GM23338 (cell line): ENCODE measurements at regions not wholly inside any gene's neighbourhood (a gene's known extent, or its start where the extent isn't known, plus 50 kb on each side); places are given as distances from the start of the nearest gene placed in this dataset.
A peak's percentile ranks its signal among the peaks of the same experiment; 100 is the strongest.

Experiments
- ATAC-seq: fragments of 200-7000 bp; cut with Tn5 transposase; 3 replicates; pipeline ENCODE4 v1.9.1; 2020
- DNase-seq: peaks from one replicate; pipeline ENCODE4 v3.0.0-alpha.2; 2015; ENCODE audit warnings: low spot score
- H2AFZ ChIP-seq: fragments of 200-600 bp; sonication (generic); 2 replicates; pipeline ENCODE4 v1.8.0; 2016; ENCODE audit warnings: antibody characterized with exemption, mild to moderate bottlenecking, moderate library complexity
- H3F3A ChIP-seq: fragments of 200-600 bp; sonication (generic); replicated peaks from 2 replicates; pipeline ENCODE4 v1.8.0; 2017; ENCODE audit warnings: antibody characterized with exemption, mixed run types, low read depth
- H3K27ac ChIP-seq: fragments of 200-600 bp; sonication (generic); 2 replicates; pipeline ENCODE4 v1.6.1; 2016; ENCODE audit warnings: low read depth
- H3K27me3 ChIP-seq: fragments of 200-600 bp; sonication (generic); 2 replicates; pipeline ENCODE4 v1.8.0; 2016; ENCODE audit warnings: mild to moderate bottlenecking, mixed run types, moderate library complexity; ENCODE audit not compliant: insufficient read depth
- H3K36me3 ChIP-seq: fragments of 200-600 bp; sonication (generic); 2 replicates; pipeline ENCODE4 v1.8.0; 2016; ENCODE audit warnings: mild to moderate bottlenecking; ENCODE audit not compliant: insufficient read depth
- H3K4me1 ChIP-seq: fragments of 200-600 bp; sonication (generic); 2 replicates; pipeline ENCODE4 v1.8.0; 2016; ENCODE audit warnings: mild to moderate bottlenecking, moderate library complexity; ENCODE audit not compliant: insufficient read depth
- H3K4me2 ChIP-seq: fragments of 200-600 bp; sonication (generic); 2 replicates; pipeline ENCODE4 v1.7.1; 2017; ENCODE audit warnings: mixed run types
- H3K4me3 ChIP-seq: fragments of 200-600 bp; sonication (generic); 2 replicates; pipeline ENCODE4 v1.6.1; 2016; ENCODE audit warnings: mixed run types
- H3K79me2 ChIP-seq: fragments of 200-600 bp; sonication (generic); replicated peaks from 2 replicates; pipeline ENCODE4 v1.8.0; 2017; ENCODE audit warnings: mild to moderate bottlenecking; ENCODE audit not compliant: insufficient read depth
- H3K9me2 ChIP-seq: fragments of 200-600 bp; sonication (generic); 2 replicates; pipeline ENCODE4 v1.8.0; 2017; ENCODE audit not compliant: insufficient read depth
- H4K20me1 ChIP-seq: fragments of 200-600 bp; sonication (generic); replicated peaks from 2 replicates; pipeline ENCODE4 v1.8.0; 2017; ENCODE audit warnings: mild to moderate bottlenecking; ENCODE audit not compliant: insufficient read depth
- H3K27ac Mint-ChIP-seq: 2 replicates; pipeline ENCODE4 v1.8.0; 2020; ENCODE audit warnings: inconsistent platforms, mild to moderate bottlenecking, moderate library complexity, mixed read lengths
- H3K27me3 Mint-ChIP-seq: 3 replicates; pipeline ENCODE4 v1.8.0; 2022; ENCODE audit warnings: low read depth, mild to moderate bottlenecking, moderate library complexity, mixed read lengths, inconsistent platforms; ENCODE audit not compliant: insufficient read depth, poor library complexity
- H3K36me3 Mint-ChIP-seq: 3 replicates; pipeline ENCODE4 v1.8.0; 2021; ENCODE audit warnings: low read depth, mild to moderate bottlenecking, inconsistent platforms, moderate library complexity, mixed read lengths
- H3K4me1 Mint-ChIP-seq: 3 replicates; pipeline ENCODE4 v1.8.0; 2020; ENCODE audit warnings: mild to moderate bottlenecking, inconsistent platforms, mixed read lengths
- H3K4me3 Mint-ChIP-seq: 3 replicates; pipeline ENCODE4 v1.8.0; 2021; ENCODE audit warnings: moderate library complexity, mild to moderate bottlenecking, inconsistent platforms, mixed read lengths
- H3K9me3 Mint-ChIP-seq: 3 replicates; pipeline ENCODE4 v1.8.0; 2020; ENCODE audit warnings: moderate library complexity, mild to moderate bottlenecking, inconsistent platforms, mixed read lengths
- CREB1 ChIP-seq: fragments of 250-450 bp; sonication (Bioruptor Pico); IDR thresholded peaks from 2 replicates; pipeline ENCODE4 v1.5.0; 2020; ENCODE audit warnings: low read depth, mild to moderate bottlenecking, moderate library complexity
- CTCF ChIP-seq, 2 experiments: fragments of 200-600 bp in 1 of 2; sonication (generic) in 1 of 2; conservative IDR thresholded peaks; 2 replicates each; pipeline versions ENCODE4 v1.5.1 to v1.6.1; 2016 to 2017; ENCODE audit warnings: antibody characterized with exemption in 2 of 2, low read depth in 2 of 2, mild to moderate bottlenecking in 2 of 2, moderate library complexity in 1 of 2
- EZH2 ChIP-seq: fragments of 200-600 bp; sonication (generic); IDR thresholded peaks from one replicate; pipeline ENCODE4 v1.8.0; 2017; ENCODE audit warnings: antibody characterized with exemption, mild to moderate bottlenecking, low read depth; ENCODE audit not compliant: unreplicated experiment
- EZH2phosphoT487 ChIP-seq: fragments of 200-600 bp; sonication (generic); IDR thresholded peaks from one replicate; pipeline ENCODE4 v1.8.1; 2018; ENCODE audit warnings: antibody characterized with exemption; ENCODE audit not compliant: unreplicated experiment
- JUNB ChIP-seq: IDR thresholded peaks from one replicate; pipeline ENCODE4 v1.6.1; 2016; ENCODE audit warnings: antibody characterized with exemption; ENCODE audit not compliant: unreplicated experiment
- ZNF331 ChIP-seq: fragments of 250-450 bp; sonication (Bioruptor Pico); IDR thresholded peaks from 2 replicates; pipeline ENCODE4 v1.5.0; 2020; ENCODE audit warnings: low read depth, mild to moderate bottlenecking, moderate library complexity
- TF ChIP-seq, protein P1 (sequence below): IDR thresholded peaks from 2 replicates; pipeline ENCODE4 v1.6.1; 2016; ENCODE audit warnings: antibody characterized with exemption
- TF ChIP-seq, protein P2 (sequence below): fragments of 250-450 bp; sonication (Bioruptor Pico); IDR thresholded peaks from 2 replicates; pipeline ENCODE4 v1.5.0; 2020; ENCODE audit warnings: mild to moderate bottlenecking, moderate library complexity

GRCh38 chr18:51480407-51481261 is 283.2 kb upstream of the MEX3C start:
- Mint-ChIP-seq H3K4me3 (no peak overlapping the region), H3K36me3 (no peaks in the 10 kb centered on the region; the same call in 2 of the 3 replicates), H3K4me1 (peaks cover 13% of the 10 kb centered on the region), H3K27me3 (no peaks in the 10 kb centered on the region), H3K27ac (no peak overlapping the region), H3K9me3 (0 out of 3 replicates have a peak, but pooled peaks cover 8% of the 10 kb centered on the region)
- Histone ChIP-seq H3K36me3 (no peaks in the 10 kb centered on the region), H3K4me1 (no peaks in the 10 kb centered on the region), H3K79me2 (no peaks in the 10 kb centered on the region), H3K4me3 (no peak overlapping the region), H3K27me3 (no peaks in the 10 kb centered on the region), H2AFZ (no peak overlapping the region), H3F3A (no peaks in the 10 kb centered on the region), H4K20me1 (no peaks in the 10 kb centered on the region), H3K27ac (no peak overlapping the region), H3K9me2 (peaks cover 10% of the 10 kb centered on the region; the same call in 1 of the 2 replicates), H3K4me2 (no peak overlapping the region)
- ATAC-seq (no peak), DNase-seq (no peak)
- TF ChIP-seq, protein P1, sequence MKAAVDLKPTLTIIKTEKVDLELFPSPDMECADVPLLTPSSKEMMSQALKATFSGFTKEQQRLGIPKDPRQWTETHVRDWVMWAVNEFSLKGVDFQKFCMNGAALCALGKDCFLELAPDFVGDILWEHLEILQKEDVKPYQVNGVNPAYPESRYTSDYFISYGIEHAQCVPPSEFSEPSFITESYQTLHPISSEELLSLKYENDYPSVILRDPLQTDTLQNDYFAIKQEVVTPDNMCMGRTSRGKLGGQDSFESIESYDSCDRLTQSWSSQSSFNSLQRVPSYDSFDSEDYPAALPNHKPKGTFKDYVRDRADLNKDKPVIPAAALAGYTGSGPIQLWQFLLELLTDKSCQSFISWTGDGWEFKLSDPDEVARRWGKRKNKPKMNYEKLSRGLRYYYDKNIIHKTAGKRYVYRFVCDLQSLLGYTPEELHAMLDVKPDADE = no peak
- TF ChIP-seq EZH2phosphoT487 (no peak), JUNB (no peak)

GRCh38 chr18:51486735-51487366 is 289.4 kb upstream of the MEX3C start:
- no peak overlapping the region for H3K4me3 Mint-ChIP-seq
- TF ChIP-seq EZH2phosphoT487 (no peak), ZNF331 (no peak), EZH2 (no peak), CTCF (conservative IDR thresholded peaks at IDR 0.05; ENCODE audit: low read depth in 2 of 2) (no peak), CREB1 (no peak)
- TF ChIP-seq, protein P2, sequence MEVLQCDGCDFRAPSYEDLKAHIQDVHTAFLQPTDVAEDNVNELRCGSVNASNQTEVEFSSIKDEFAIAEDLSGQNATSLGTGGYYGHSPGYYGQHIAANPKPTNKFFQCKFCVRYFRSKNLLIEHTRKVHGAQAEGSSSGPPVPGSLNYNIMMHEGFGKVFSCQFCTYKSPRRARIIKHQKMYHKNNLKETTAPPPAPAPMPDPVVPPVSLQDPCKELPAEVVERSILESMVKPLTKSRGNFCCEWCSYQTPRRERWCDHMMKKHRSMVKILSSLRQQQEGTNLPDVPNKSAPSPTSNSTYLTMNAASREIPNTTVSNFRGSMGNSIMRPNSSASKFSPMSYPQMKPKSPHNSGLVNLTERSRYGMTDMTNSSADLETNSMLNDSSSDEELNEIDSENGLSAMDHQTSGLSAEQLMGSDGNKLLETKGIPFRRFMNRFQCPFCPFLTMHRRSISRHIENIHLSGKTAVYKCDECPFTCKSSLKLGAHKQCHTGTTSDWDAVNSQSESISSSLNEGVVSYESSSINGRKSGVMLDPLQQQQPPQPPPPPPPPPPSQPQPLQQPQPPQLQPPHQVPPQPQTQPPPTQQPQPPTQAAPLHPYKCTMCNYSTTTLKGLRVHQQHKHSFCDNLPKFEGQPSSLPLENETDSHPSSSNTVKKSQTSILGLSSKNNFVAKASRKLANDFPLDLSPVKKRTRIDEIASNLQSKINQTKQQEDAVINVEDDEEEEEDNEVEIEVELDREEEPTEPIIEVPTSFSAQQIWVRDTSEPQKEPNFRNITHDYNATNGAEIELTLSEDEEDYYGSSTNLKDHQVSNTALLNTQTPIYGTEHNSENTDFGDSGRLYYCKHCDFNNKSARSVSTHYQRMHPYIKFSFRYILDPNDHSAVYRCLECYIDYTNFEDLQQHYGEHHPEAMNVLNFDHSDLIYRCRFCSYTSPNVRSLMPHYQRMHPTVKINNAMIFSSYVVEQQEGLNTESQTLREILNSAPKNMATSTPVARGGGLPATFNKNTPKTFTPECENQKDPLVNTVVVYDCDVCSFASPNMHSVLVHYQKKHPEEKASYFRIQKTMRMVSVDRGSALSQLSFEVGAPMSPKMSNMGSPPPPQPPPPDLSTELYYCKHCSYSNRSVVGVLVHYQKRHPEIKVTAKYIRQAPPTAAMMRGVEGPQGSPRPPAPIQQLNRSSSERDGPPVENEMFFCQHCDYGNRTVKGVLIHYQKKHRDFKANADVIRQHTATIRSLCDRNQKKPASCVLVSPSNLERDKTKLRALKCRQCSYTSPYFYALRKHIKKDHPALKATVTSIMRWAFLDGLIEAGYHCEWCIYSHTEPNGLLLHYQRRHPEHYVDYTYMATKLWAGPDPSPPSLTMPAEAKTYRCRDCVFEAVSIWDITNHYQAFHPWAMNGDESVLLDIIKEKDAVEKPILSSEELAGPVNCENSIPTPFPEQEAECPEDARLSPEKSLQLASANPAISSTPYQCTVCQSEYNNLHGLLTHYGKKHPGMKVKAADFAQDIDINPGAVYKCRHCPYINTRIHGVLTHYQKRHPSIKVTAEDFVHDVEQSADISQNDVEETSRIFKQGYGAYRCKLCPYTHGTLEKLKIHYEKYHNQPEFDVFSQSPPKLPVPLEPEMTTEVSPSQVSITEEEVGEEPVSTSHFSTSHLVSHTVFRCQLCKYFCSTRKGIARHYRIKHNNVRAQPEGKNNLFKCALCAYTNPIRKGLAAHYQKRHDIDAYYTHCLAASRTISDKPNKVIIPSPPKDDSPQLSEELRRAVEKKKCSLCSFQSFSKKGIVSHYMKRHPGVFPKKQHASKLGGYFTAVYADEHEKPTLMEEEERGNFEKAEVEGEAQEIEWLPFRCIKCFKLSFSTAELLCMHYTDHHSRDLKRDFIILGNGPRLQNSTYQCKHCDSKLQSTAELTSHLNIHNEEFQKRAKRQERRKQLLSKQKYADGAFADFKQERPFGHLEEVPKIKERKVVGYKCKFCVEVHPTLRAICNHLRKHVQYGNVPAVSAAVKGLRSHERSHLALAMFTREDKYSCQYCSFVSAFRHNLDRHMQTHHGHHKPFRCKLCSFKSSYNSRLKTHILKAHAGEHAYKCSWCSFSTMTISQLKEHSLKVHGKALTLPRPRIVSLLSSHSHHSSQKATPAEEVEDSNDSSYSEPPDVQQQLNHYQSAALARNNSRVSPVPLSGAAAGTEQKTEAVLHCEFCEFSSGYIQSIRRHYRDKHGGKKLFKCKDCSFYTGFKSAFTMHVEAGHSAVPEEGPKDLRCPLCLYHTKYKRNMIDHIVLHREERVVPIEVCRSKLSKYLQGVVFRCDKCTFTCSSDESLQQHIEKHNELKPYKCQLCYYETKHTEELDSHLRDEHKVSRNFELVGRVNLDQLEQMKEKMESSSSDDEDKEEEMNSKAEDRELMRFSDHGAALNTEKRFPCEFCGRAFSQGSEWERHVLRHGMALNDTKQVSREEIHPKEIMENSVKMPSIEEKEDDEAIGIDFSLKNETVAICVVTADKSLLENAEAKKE (CRISPR knock-in tag) = no peak

More at GRCh38 chr18:51486735-51487366, 289.4 kb upstream of the MEX3C start:
- Mint-ChIP-seq H3K36me3 (no peaks in the 10 kb centered on the region), H3K27ac (no peak overlapping the region), H3K9me3 (no peaks in the 10 kb centered on the region), H3K4me1 (peaks cover 12% of the 10 kb centered on the region), H3K27me3 (peaks cover 3% of the 10 kb centered on the region)
- Histone ChIP-seq H3K4me1 (no peaks in the 10 kb centered on the region), H3K36me3 (no peaks in the 10 kb centered on the region), H3K27ac (no peak overlapping the region), H3K4me3 (no peak overlapping the region), H4K20me1 (no peaks in the 10 kb centered on the region), H3K27me3 (no peaks in the 10 kb centered on the region), H3F3A (no peaks in the 10 kb centered on the region), H2AFZ (peak overlapping the region; percentile 21; the same call in 1 of the 2 replicates), H3K79me2 (no peaks in the 10 kb centered on the region), H3K4me2 (no peak overlapping the region), H3K9me2 (peaks cover 14% of the 10 kb centered on the region; the same call in 1 of the 2 replicates)
- ATAC-seq = no peak
- no peak for DNase-seq
